ENCODE measurements at regions not wholly inside any gene's neighbourhood (a gene's known extent, or its start where the extent isn't known, plus 50 kb on each side); places are given as distances from the start of the nearest gene placed in this dataset.
"Not testable (repeated sequence)": the region's sequence is repeated elsewhere in the genome, so short reads cannot be mapped to it uniquely, and the experiment has no call there.

DNA sequence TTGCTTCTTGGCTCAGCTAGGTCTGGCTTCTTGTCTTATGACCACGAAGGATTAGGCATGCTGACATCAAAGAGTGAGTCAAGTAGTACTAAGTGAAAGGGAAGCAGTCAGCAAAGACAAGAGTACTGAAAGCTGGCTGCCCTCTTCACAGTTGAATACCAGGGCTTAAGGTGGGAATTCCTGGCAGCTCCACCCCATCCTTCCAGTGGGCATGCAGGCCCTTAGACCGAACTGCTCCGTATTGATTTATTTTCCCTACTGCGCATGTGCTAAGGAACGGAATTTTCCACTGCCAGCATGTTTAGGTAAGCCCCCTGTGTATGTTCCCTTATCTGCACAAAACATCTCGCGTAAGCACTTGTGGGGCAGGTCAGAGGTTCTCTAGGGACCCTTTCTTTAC lies 2320.1 kb downstream of the ARAP2 start:
- intact Hi-C loops (cut with DNase I): no loop called here

GRCh38 chr4:33924811-33925210 lies 2319.5 kb downstream of the ARAP2 start:
- intact Hi-C loops (cut with DNase I): no loop called here
- DNase-seq (no peak), ATAC-seq (ENCODE audit: poor library complexity) (no peak)

More for the DNA sequence above, 2320.1 kb downstream of the ARAP2 start:
- no peak for DNase-seq
- ATAC-seq (ENCODE audit: poor library complexity): no peak

DNA sequence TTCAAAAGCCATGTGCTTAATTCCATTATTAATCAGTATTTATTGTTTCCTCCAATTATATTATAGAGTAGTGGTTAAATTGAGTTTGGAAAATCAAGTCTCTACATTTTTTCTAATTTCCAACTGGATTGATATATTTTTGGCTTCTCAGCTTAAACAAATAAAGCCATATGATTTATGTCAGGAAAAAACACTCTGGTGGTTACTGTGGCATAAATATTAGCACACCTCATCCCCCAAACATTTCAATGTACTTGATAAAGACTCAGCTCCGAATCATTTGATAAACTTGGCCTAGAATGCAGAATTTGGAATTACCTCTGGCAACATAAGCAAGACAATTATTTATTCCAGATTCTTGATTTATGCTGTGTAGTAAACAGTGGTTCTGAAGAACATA lies 2313.8 kb downstream of the ARAP2 start:
- intact Hi-C loops (cut with DNase I): no loop called here
- no peak for DNase-seq
- no peak for ATAC-seq (ENCODE audit: poor library complexity)

DNA sequence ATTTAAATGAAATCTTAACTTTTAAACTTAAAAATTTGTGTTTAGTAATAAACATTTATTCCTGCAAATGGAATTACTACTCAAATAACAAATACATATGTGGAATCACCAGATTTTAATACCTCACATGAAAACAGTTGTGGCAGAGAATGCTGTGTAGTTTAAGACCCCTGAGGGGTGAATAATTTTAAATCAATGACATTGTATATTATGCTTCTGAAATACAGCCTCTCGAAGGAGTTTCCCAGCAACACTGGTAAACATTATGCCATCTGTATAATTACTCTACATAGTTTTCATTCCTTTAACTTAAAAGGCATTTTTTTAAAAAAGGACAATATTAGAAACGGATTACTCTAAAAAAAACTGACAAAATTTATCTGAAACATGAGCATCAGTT lies 2313.3 kb downstream of the ARAP2 start:
- DNase-seq (no peak), ATAC-seq (ENCODE audit: poor library complexity) (no peak)
- intact Hi-C loops (cut with DNase I): no loop called here

- intact Hi-C loops (cut with DNase I): no loop called here
- no peak for DNase-seq
- no peak for ATAC-seq (ENCODE audit: poor library complexity)
Measured at GRCh38 chr4:33940281-33940680, 2304.0 kb downstream of the ARAP2 start.

- ATAC-seq (ENCODE audit: poor library complexity): no peak
- intact Hi-C loops (cut with DNase I): no loop called here
- no peak for DNase-seq
Measured at GRCh38 chr4:33941854-33942253, 2302.5 kb downstream of the ARAP2 start.

- intact Hi-C loops (cut with DNase I): no loop called here
- ATAC-seq (ENCODE audit: poor library complexity) (no peak), DNase-seq (no peak)
Measured at GRCh38 chr4:33948921-33949320, 2295.4 kb downstream of the ARAP2 start.

DNA sequence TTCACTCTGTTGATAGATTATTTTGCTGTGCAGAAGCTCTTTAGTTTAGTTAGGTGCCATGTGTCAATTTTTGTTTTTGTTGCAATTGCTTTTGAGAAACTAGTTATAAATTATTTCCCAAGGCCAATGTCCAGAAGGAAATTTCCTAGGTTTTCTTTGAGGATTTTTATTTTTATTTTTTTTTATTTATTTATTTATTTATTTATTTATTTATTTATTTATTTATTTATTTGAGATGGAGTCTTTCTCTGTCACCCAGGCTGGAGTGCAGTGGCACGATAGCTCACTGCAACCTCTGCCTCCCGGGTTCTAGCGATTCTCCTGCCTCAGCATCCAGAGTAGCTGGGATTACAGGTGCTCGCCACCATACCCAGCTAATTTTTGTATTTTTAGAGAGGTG lies 2290.5 kb downstream of the ARAP2 start:
- ATAC-seq (ENCODE audit: poor library complexity); DNase-seq; intact Hi-C loops (cut with DNase I): not testable (repeated sequence)

DNA sequence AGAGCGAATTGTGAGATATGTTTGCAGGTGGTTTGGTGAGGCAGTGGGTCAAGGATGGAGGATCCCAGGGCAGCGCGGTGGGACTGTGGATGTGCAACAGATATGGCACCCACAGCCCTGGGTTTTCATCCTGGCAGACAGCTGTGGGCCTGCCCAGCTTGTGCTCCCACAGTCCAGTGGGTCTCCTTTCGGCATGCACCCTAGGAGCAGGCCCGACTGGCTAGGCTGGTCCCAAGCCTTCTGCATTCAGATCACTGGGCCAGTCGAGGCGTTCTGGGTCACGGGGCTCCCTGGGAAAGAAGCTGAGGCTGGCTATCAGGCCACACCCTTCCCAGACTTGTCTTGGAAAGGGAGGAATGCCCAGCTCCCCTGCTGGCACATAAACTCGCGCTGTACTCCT lies 2289.6 kb downstream of the ARAP2 start:
- ATAC-seq (ENCODE audit: poor library complexity) (no peak), DNase-seq (no peak)
- intact Hi-C loops (cut with DNase I): no loop called here

DNA sequence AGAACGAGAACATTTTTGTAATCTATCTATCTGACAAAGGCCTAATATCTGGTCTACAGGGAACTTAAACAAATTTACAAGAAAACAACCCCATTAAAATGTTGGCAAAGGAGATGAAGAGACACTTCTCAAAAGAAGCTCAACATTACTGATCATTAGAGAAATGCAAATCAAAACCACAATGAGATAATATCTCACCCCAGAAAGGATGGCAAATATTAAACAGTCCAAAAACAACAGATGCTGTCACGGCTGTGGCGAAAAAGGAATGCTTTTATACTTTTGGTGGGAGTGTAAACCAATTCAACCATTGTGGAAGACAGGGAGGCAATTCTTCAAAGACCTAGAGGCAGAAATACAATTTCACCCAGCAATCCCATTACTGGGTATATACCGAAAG lies 2284.8 kb downstream of the ARAP2 start:
- ATAC-seq (ENCODE audit: poor library complexity) (no peak), DNase-seq (no peak)
- intact Hi-C loops (cut with DNase I): no loop called here

DNA sequence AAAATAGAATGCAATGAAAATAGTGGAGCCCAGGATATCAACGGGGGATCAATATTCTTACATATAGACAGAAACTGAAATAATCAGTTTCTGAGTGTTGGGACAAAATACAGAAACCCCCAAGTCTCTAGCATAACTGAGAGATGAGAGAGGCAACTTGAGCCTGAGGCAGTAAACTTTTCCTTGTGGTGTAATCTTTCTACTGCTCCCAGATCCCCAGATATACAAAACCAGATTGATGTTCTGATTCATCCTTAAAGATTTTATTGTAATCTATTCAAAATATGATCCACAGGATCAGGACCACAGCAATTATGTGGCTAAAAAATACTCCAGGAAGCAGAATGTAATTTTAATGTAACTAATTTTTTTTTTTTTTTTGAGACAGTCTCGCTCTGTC lies 2282.6 kb downstream of the ARAP2 start:
- no peak for ATAC-seq (ENCODE audit: poor library complexity)
- no peak for DNase-seq
- intact Hi-C loops (cut with DNase I): no loop called here

DNA sequence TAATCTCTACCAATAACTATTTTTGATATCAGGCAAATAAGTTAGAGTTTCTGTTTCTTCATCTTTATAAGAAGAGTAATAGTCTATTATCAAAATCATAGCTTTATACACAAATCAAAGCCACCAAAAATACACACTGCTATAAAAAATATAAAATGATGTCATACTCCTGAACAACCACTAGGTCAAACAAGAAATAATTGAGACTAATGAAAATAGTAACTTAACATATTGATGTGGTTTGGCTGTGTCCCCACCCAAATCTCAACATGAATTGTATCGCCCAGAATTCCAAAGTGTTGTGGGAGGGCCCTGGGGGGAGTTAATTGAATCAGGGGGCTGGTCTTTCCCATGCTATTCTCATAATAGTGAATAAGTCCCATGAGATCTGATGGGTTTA lies 2277.5 kb downstream of the ARAP2 start:
- DNase-seq (no peak), ATAC-seq (ENCODE audit: poor library complexity) (no peak)
- intact Hi-C loops (cut with DNase I): no loop called here

- DNase-seq: no peak
- ATAC-seq (ENCODE audit: poor library complexity): no peak
- intact Hi-C loops (cut with DNase I): no loop called here
Measured at GRCh38 chr4:33974270-33974669, 2270.0 kb downstream of the ARAP2 start.

DNA sequence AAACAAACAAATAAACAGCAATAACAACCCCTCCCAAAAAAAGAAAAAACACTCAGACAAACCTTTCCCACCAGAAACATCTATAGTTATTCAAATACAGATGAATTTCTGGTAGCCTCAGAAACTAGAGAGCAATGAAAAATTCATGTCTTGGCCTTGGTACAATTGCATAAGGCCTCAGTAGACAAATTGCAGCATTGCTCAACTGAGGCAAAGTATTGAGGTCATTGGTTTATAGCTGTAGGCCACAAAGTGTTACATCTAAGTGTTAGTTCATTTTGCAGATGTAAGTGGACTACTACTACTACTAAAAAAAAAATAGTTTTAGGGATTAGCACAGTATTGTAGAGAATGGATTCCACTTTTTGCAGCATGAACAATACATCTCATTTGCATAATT lies 2268.3 kb downstream of the ARAP2 start:
- ATAC-seq (ENCODE audit: poor library complexity) (no peak), DNase-seq (no peak)
- intact Hi-C loops (cut with DNase I): no loop called here

GRCh38 chr4:33979781-33980180 lies 2264.5 kb downstream of the ARAP2 start:
- DNase-seq; ATAC-seq (ENCODE audit: poor library complexity); intact Hi-C loops (cut with DNase I): not testable (repeated sequence)

DNA sequence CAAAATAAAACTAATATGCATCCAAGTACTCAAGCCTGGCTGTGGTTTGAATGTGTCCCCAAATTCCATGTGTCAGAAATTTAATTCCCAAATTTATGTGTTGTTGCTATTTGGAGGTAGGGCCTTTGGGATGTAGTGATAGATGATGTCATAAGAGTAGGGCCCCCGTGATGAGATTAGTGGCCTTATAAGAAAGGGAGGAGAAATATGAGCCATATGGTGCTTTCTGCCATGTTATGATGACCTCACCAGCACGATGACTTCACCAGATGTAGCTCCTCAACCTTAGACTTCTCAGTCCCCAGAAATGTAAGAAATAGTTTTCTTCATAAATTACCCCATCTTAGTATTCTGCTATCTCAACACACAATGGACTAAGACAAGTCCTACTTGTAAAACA lies 2264.0 kb downstream of the ARAP2 start:
- intact Hi-C loops (cut with DNase I): no loop called here
- no peak for DNase-seq
- no peak for ATAC-seq (ENCODE audit: poor library complexity)

DNA sequence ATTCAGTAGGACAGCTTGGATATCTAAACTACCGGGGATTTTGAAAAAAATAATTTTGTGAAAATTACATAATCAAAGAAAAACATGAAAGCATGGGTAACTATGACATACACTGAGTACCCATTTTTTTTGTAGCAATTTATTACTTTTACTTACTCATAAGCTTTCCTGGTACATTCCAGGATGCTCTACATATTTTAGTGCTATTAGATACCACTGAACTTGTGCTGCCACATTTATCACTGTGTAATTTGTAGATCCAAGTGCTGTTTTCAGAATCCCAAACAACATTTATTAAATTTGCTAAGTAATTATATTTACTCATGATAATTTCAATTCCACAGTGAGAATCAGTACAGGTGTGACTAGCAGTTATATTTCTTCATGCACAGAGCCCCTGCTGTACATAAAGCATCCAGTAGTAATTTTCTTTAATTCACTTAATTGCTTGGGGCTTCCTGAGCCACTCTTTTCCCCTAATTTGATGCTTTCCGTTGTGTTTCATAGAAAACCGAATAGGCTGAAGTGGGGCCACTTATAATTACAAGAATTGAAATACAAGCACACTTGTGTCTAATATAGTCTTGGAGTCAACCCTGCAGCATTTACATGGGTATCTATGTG lies 2254.4 kb downstream of the ARAP2 start:
- intact Hi-C loops (cut with DNase I): no loop called here
- no peak for DNase-seq
- ATAC-seq (ENCODE audit: poor library complexity): no peak

- intact Hi-C loops (cut with DNase I): no loop called here
- no peak for DNase-seq
Measured at GRCh38 chr4:33996075-33996718, 2248.1 kb downstream of the ARAP2 start.

DNA sequence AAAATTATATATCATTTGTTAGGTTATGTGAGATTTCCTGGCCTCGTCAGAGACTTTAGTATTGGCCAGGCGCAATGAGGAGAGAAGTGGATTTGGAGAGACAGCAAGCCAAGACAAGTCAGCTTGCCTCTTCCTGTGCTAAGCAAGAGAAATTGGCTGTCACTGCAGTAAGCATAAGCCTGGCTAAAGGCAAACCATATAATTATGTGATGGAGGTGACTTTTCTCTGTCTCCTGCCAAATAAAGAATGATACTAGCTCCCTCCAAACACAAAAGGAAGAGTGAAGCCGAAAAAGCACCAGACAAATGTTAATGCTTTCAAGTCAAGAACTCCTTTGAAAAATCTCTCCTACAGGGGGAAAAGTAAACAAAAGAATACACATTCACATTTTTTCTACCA lies 2246.0 kb downstream of the ARAP2 start:
- intact Hi-C loops (cut with DNase I): no loop called here
- no peak for DNase-seq
- ATAC-seq (ENCODE audit: poor library complexity): no peak

More at GRCh38 chr4:33996075-33996718, 2248.1 kb downstream of the ARAP2 start:
- ATAC-seq (ENCODE audit: poor library complexity): no peak

- ATAC-seq (ENCODE audit: poor library complexity) (no peak), DNase-seq (no peak)
- intact Hi-C loops (cut with DNase I): no loop called here
Measured at GRCh38 chr4:34000356-34000755, 2244.0 kb downstream of the ARAP2 start.

DNA sequence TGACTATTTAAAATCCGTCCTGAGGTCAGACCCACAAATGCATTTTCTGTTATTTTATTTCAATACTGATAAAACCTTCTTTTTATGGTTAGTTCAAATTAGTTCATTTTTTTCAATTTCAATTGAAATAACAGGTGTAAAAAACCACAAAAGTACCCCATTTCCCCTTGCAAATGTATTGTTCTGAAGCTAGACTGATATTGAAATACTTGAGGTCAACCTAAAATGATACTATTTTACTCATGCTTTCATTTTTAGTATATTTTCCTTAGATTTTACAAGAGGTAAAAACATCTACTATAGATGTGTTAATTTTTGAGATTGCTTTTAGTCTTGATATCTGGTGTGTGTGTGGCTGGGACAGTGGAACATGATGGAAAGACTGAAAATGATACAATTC lies 2237.8 kb downstream of the ARAP2 start:
- intact Hi-C loops (cut with DNase I); DNase-seq; ATAC-seq (ENCODE audit: poor library complexity): not testable (repeated sequence)
